Neutrophil (primary cell): ENCODE measurements at regions not wholly inside any gene's neighbourhood (a gene's known extent, or its start where the extent isn't known, plus 50 kb on each side); places are given as distances from the start of the nearest gene placed in this dataset.

Experiments
- H3K27ac ChIP-seq: fragments of 200-600 bp; sonication (generic); 2 replicates; pipeline ENCODE4 v1.5.1; 2016; ENCODE audit warnings: mild to moderate bottlenecking, moderate library complexity
- H3K27me3 ChIP-seq: fragments of 200-600 bp; sonication (generic); 2 replicates; pipeline ENCODE4 v1.6.0; 2016; ENCODE audit warnings: mild to moderate bottlenecking
- H3K36me3 ChIP-seq: fragments of 200-600 bp; sonication (generic); 2 replicates; pipeline ENCODE4 v1.5.1; 2017
- H3K4me1 ChIP-seq, 2 experiments: fragments of 200-600 bp in 1 of 2; sonication (generic) in 1 of 2; 1 replicate in 1 of 2; 2 replicates in 1 of 2; pipeline versions ENCODE4 v1.5.1 to v1.6.1; 2013 to 2016; ENCODE audit warnings: low read depth in 1 of 2, low read length in 1 of 2, mild to moderate bottlenecking in 1 of 2, moderate library complexity in 1 of 2; ENCODE audit not compliant: control insufficient read depth in 1 of 2, insufficient read depth in 1 of 2
- H3K4me3 ChIP-seq, 2 experiments: fragments of 200-600 bp in 1 of 2; sonication (generic) in 1 of 2; 1 replicate in 1 of 2; 2 replicates in 1 of 2; pipeline ENCODE4 v1.5.1; 2013 to 2016; ENCODE audit warnings: low read depth in 1 of 2, low read length in 1 of 2, mild to moderate bottlenecking in 1 of 2, moderate library complexity in 1 of 2
- H3K9me3 ChIP-seq: fragments of 200-600 bp; sonication (generic); 2 replicates; pipeline ENCODE4 v1.5.1; 2016
- TF ChIP-seq, protein P1 (sequence below): fragments of 200-600 bp; sonication (generic); IDR thresholded peaks from 2 replicates; pipeline ENCODE4 v1.5.1; 2016; ENCODE audit warnings: antibody characterized with exemption

- Histone ChIP-seq H3K27me3 (peaks cover 6% of the 10 kb centered on the region), H3K27ac (no peak overlapping the region), H3K36me3 (no peaks in the 10 kb centered on the region), H3K9me3 (no peaks in the 10 kb centered on the region), H3K4me3 (no peak overlapping the region), H3K4me1 (no peaks in the 10 kb centered on the region)
- TF ChIP-seq, protein P1, sequence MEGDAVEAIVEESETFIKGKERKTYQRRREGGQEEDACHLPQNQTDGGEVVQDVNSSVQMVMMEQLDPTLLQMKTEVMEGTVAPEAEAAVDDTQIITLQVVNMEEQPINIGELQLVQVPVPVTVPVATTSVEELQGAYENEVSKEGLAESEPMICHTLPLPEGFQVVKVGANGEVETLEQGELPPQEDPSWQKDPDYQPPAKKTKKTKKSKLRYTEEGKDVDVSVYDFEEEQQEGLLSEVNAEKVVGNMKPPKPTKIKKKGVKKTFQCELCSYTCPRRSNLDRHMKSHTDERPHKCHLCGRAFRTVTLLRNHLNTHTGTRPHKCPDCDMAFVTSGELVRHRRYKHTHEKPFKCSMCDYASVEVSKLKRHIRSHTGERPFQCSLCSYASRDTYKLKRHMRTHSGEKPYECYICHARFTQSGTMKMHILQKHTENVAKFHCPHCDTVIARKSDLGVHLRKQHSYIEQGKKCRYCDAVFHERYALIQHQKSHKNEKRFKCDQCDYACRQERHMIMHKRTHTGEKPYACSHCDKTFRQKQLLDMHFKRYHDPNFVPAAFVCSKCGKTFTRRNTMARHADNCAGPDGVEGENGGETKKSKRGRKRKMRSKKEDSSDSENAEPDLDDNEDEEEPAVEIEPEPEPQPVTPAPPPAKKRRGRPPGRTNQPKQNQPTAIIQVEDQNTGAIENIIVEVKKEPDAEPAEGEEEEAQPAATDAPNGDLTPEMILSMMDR = no peak
These were observed 179.6 kb upstream of the CAMK1G start for GRCh38 chr1:209403921-209404320.

GRCh38 chr1:209404577-209404976 is 178.9 kb upstream of the CAMK1G start:
- Histone ChIP-seq H3K4me1 (no peaks in the 10 kb centered on the region), H3K27ac (no peak overlapping the region), H3K4me3 (no peak overlapping the region)

DNA sequence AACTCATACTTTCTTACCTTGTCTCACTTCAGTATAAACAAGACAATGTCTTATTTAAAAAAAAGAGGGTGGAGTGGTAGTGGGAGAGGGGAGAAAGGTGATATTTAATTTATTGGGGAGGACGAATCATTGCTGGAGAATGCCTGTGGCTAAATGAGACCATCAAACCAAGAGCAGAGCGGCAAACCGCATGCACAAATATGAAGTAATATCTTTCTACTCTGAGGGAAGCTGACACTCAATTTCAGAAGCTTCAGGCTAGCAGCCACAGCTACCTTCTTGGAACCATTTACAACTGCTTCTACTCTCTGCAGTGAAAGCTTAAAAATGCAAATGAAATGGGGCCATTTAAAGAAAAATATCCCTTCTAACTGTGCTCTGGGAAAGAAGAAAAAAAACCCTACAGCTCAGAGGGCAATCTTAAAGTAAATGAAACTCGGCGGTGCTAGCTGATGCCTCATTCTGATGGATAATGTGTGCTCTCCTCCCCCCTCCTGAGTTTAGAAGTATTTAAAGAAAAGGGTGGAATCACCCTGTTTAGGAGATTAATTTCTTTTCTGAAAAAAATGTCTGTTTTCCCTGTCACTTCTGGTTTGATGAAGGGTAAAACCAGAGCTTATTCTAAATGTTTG is 178.2 kb upstream of the CAMK1G start:
- TF ChIP-seq, protein P1 = no peak
- H3K27ac ChIP-seq = no peak overlapping the region

More at GRCh38 chr1:209404577-209404976, 178.9 kb upstream of the CAMK1G start:
- TF ChIP-seq, protein P1 = no peak
- H3K36me3 ChIP-seq = no peaks in the 10 kb centered on the region
- H3K9me3 ChIP-seq = no peaks in the 10 kb centered on the region
- peaks cover 6% of the 10 kb centered on the region for H3K27me3 ChIP-seq

GRCh38 chr1:209406168-209406567 is 177.3 kb upstream of the CAMK1G start:
- Histone ChIP-seq H3K36me3 (no peaks in the 10 kb centered on the region), H3K27me3 (peaks cover 6% of the 10 kb centered on the region), H3K4me3 (no peak overlapping the region), H3K27ac (no peak overlapping the region), H3K4me1 (no peaks in the 10 kb centered on the region), H3K9me3 (no peaks in the 10 kb centered on the region)
- TF ChIP-seq, protein P1 = no peak

More for the DNA sequence above, 178.2 kb upstream of the CAMK1G start:
- H3K9me3 ChIP-seq = no peaks in the 10 kb centered on the region
- no peaks in the 10 kb centered on the region for H3K4me1 ChIP-seq
- no peak overlapping the region for H3K4me3 ChIP-seq
- no peaks in the 10 kb centered on the region for H3K36me3 ChIP-seq
- H3K27me3 ChIP-seq = peaks cover 6% of the 10 kb centered on the region

- no peaks in the 10 kb centered on the region for H3K9me3 ChIP-seq
- TF ChIP-seq, protein P1 = no peak
- H3K4me1 ChIP-seq = no peaks in the 10 kb centered on the region
- H3K27me3 ChIP-seq = peaks cover 6% of the 10 kb centered on the region
- H3K4me3 ChIP-seq = no peak overlapping the region
- no peaks in the 10 kb centered on the region for H3K36me3 ChIP-seq
- no peak overlapping the region for H3K27ac ChIP-seq
These were observed 176.9 kb upstream of the CAMK1G start for GRCh38 chr1:209406595-209406994.
